ENCODE measurements at regions not wholly inside any gene's neighbourhood (a gene's known extent, or its start where the extent isn't known, plus 50 kb on each side); places are given as distances from the start of the nearest gene placed in this dataset.

DNA sequence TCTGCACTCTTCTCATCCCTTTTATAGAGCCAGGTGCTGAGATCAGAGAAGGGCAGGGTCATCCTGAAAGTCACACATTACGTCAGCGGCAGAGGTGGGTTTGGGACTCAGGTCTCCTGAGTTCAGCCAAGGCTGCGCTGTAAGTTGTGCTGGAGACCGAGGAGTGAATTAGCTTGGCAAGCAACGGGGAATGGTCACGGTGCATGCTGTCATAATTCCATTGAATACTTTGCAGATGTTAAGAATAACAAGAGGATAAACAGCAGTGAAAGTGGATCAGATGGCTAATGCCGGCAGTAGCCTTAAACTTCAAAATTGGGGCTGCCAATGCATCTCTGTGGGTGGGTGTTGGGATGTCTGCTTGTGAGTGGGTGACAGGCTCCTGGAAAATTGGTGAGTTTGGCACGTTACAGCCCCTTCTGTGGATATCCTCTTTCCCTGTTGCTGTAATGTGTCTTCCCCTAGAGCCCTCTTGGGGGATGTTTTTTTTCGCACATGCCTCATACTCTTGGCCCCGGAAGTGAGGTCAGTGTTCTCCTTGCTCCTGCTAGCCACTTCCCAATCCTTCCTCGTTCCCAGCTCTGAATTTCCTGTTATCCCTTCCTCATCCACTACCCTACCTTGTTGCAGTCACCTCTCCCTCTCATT, 287.1 kb upstream of the SRRM4 start:
- CTCF ChIA-PET: no interaction called here
- TF ChIP-seq, protein P1, sequence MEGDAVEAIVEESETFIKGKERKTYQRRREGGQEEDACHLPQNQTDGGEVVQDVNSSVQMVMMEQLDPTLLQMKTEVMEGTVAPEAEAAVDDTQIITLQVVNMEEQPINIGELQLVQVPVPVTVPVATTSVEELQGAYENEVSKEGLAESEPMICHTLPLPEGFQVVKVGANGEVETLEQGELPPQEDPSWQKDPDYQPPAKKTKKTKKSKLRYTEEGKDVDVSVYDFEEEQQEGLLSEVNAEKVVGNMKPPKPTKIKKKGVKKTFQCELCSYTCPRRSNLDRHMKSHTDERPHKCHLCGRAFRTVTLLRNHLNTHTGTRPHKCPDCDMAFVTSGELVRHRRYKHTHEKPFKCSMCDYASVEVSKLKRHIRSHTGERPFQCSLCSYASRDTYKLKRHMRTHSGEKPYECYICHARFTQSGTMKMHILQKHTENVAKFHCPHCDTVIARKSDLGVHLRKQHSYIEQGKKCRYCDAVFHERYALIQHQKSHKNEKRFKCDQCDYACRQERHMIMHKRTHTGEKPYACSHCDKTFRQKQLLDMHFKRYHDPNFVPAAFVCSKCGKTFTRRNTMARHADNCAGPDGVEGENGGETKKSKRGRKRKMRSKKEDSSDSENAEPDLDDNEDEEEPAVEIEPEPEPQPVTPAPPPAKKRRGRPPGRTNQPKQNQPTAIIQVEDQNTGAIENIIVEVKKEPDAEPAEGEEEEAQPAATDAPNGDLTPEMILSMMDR (IDR thresholded peaks at IDR 0.05; ENCODE audit: low read depth, low read length): no peak
- H3K27ac ChIP-seq (ENCODE audit: low read depth, low read length): no peak overlapping the region
- no peak for DNase-seq (ENCODE audit: low read depth, low spot score)
- no peak overlapping the region for H3K4me3 ChIP-seq (ENCODE audit: low read depth, low read length)
- no peaks in the 10 kb centered on the region for H3K27me3 ChIP-seq (ENCODE audit: control insufficient read depth, insufficient read depth, low read length)
- POLR2A ChIA-PET: no interaction called here
- peaks cover 14% of the 10 kb centered on the region; the same call in 1 of the 2 replicates for H3K9me3 ChIP-seq (ENCODE audit: control insufficient read depth, insufficient read depth, low read length)

- Histone ChIP-seq H3K27me3 (ENCODE audit: control insufficient read depth, insufficient read depth, low read length) (no peaks in the 10 kb centered on the region), H3K9me3 (ENCODE audit: control insufficient read depth, insufficient read depth, low read length) (peaks cover 32% of the 10 kb centered on the region), H3K4me3 (ENCODE audit: low read depth, low read length) (no peak overlapping the region), H3K27ac (ENCODE audit: low read depth, low read length) (no peak overlapping the region)
- TF ChIP-seq, protein P1 (IDR thresholded peaks at IDR 0.05; ENCODE audit: low read depth, low read length): no peak
- DNase-seq (ENCODE audit: low read depth, low spot score): no peak
- ChIA-PET POLR2A (no interaction called here), CTCF (no interaction called here)
These were observed 276.7 kb upstream of the SRRM4 start for GRCh38 chr12:118704527-118705241.

DNA sequence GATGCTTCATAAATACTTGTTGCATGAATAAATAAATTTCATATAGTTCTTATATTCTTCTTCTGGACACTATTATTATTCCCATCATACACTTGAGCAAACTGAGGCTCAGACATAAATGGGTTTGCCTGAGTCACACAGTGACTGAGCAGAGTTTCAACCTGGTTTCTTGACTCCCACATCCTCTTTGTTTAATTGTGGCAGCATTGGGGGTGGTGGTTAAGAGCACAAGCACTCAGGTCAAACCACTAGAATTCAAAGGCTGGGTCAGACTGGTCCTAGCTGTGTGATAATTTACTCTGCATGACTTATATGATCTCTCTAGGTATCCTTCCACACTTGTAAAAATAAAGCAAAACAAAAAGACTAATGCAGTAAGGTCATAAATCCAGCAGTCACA, 274.9 kb upstream of the SRRM4 start:
- ChIA-PET CTCF (no interaction called here), POLR2A (no interaction called here)
- H3K27ac ChIP-seq (ENCODE audit: low read depth, low read length): no peak overlapping the region
- no peak for DNase-seq (ENCODE audit: low read depth, low spot score)
- H3K4me3 ChIP-seq (ENCODE audit: low read depth, low read length): no peak overlapping the region
- peaks cover 30% of the 10 kb centered on the region for H3K9me3 ChIP-seq (ENCODE audit: control insufficient read depth, insufficient read depth, low read length)
- TF ChIP-seq, protein P1 (IDR thresholded peaks at IDR 0.05; ENCODE audit: low read depth, low read length): no peak
- no peaks in the 10 kb centered on the region for H3K27me3 ChIP-seq (ENCODE audit: control insufficient read depth, insufficient read depth, low read length)

GRCh38 chr12:118709946-118710345, 271.4 kb upstream of the SRRM4 start:
- Histone ChIP-seq H3K27me3 (ENCODE audit: control insufficient read depth, insufficient read depth, low read length) (no peaks in the 10 kb centered on the region), H3K4me3 (ENCODE audit: low read depth, low read length) (no peak overlapping the region), H3K27ac (ENCODE audit: low read depth, low read length) (no peak overlapping the region), H3K9me3 (ENCODE audit: control insufficient read depth, insufficient read depth, low read length) (peaks cover 36% of the 10 kb centered on the region)
- ChIA-PET CTCF (no interaction called here), POLR2A (no interaction called here)
- DNase-seq (ENCODE audit: low read depth, low spot score): no peak
- TF ChIP-seq, protein P1 (IDR thresholded peaks at IDR 0.05; ENCODE audit: low read depth, low read length): no peak

DNA sequence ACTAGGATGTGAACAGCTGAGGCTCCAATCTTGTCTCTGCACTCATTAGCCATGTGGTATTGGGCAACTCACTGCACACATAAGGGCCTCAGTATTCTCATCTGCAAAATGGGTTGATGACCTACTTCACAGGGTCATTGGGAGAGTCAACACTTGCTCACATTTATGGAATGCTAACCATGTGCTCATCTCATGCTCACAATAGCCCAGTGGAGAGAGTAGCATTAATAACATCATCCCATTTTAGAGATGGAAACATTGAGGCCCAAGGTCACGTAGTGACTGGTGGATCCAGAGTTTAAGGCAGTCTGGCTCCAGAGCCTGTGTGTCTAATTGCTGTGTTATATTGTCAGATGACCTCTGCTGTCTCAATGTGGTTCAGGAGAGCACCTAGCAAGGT, 270.2 kb upstream of the SRRM4 start:
- Histone ChIP-seq H3K27me3 (ENCODE audit: control insufficient read depth, insufficient read depth, low read length) (no peaks in the 10 kb centered on the region), H3K9me3 (ENCODE audit: control insufficient read depth, insufficient read depth, low read length) (peaks cover 32% of the 10 kb centered on the region), H3K27ac (ENCODE audit: low read depth, low read length) (no peak overlapping the region), H3K4me3 (ENCODE audit: low read depth, low read length) (no peak overlapping the region)
- no peak for DNase-seq (ENCODE audit: low read depth, low spot score)
- ChIA-PET POLR2A (no interaction called here), CTCF (interaction anchor here (0.6 kb wide), 1 partner anchor 862 kb away, joined by 3 read pairs; no protein-coding TSS in a partner anchor)
- TF ChIP-seq, protein P1 (IDR thresholded peaks at IDR 0.05; ENCODE audit: low read depth, low read length): no peak
